ENCODE measurements at regions not wholly inside any gene's neighbourhood (a gene's known extent, or its start where the extent isn't known, plus 50 kb on each side); places are given as distances from the start of the nearest gene placed in this dataset.

GRCh38 chr5:53160895-53161294 is 51.3 kb upstream of the MOCS2 start:
- no peak for TF ChIP-seq CTCF (IDR thresholded peaks at IDR 0.05; ENCODE audit: insufficient read depth, low read length, missing control alignments)
- ChIA-PET POLR2A (no interaction called here), CTCF (no interaction called here)
- no peak for DNase-seq (ENCODE audit: low read depth, low spot score)
- H3K4me3 ChIP-seq (ENCODE audit: low read depth, low read length) = no peak overlapping the region

- ChIA-PET CTCF (no interaction called here), POLR2A (no interaction called here)
- peak; percentile 34 for DNase-seq (ENCODE audit: low read depth, low spot score)
- no peak overlapping the region for H3K4me3 ChIP-seq (ENCODE audit: low read depth, low read length)
- TF ChIP-seq CTCF (IDR thresholded peaks at IDR 0.05; ENCODE audit: insufficient read depth, low read length, missing control alignments) = no peak
Measured at GRCh38 chr5:53161876-53162275, 52.3 kb upstream of the MOCS2 start.

GRCh38 chr5:53164478-53165165 is 55.1 kb upstream of the MOCS2 start:
- ChIA-PET POLR2A (no interaction called here), CTCF (interaction anchor here (0.7 to 2.2 kb wide), 6 partner anchors 8 to 1070 kb away, joined by 3 to 8 read pairs (median 4); no protein-coding TSS in a partner anchor)
- no peak for TF ChIP-seq CTCF (IDR thresholded peaks at IDR 0.05; ENCODE audit: insufficient read depth, low read length, missing control alignments)
- DNase-seq (ENCODE audit: low read depth, low spot score) = no peak
- H3K4me3 ChIP-seq (ENCODE audit: low read depth, low read length) = no peak overlapping the region

- ChIA-PET POLR2A (no interaction called here), CTCF (interaction anchor here (0.7 to 2.2 kb wide), 8 partner anchors 9 to 1069 kb away, joined by 3 to 8 read pairs (median 4); no protein-coding TSS in a partner anchor)
- no peak overlapping the region for H3K4me3 ChIP-seq (ENCODE audit: low read depth, low read length)
- no peak for TF ChIP-seq CTCF (IDR thresholded peaks at IDR 0.05; ENCODE audit: insufficient read depth, low read length, missing control alignments)
- no peak for DNase-seq (ENCODE audit: low read depth, low spot score)
Measured at GRCh38 chr5:53165431-53166182, 56.0 kb upstream of the MOCS2 start.

- no peak for DNase-seq (ENCODE audit: low read depth, low spot score)
- no peak for TF ChIP-seq CTCF (IDR thresholded peaks at IDR 0.05; ENCODE audit: insufficient read depth, low read length, missing control alignments)
- POLR2A ChIA-PET = no interaction called here
- CTCF ChIA-PET = interaction anchor here (1.0 to 2.2 kb wide), 6 partner anchors 15 to 312 kb away, joined by 3 to 8 read pairs (median 4); no protein-coding TSS in a partner anchor
- H3K4me3 ChIP-seq (ENCODE audit: low read depth, low read length) = no peak overlapping the region
Measured at GRCh38 chr5:53166183-53166495, 56.6 kb upstream of the MOCS2 start.

- no peak overlapping the region for H3K4me3 ChIP-seq (ENCODE audit: low read depth, low read length)
- TF ChIP-seq CTCF (IDR thresholded peaks at IDR 0.05; ENCODE audit: insufficient read depth, low read length, missing control alignments) = no peak
- POLR2A ChIA-PET = no interaction called here
- CTCF ChIA-PET = interaction anchor here (3.3 to 7.3 kb wide), 2 partner anchors 1060 to 1067 kb away, joined by 8 to 60 read pairs; no protein-coding TSS in a partner anchor
- no peak for DNase-seq (ENCODE audit: low read depth, low spot score)
Measured at GRCh38 chr5:53167836-53168235, 58.3 kb upstream of the MOCS2 start.
